ENCODE measurements at regions not wholly inside any gene's neighbourhood (a gene's known extent, or its start where the extent isn't known, plus 50 kb on each side); places are given as distances from the start of the nearest gene placed in this dataset. TPM values are rescaled to one million over a fixed set of nuclear protein-coding genes. Genes with fewer than 3 reads are reported as not detected.

Small RNAs in the stretch of these regions (small RNA-seq; reads per million reads assigned to genes)
- gene AL606845.1, result not detected
- not detected for gene RNU6-475P

All from Karpas-422 (cell line).